Right lobe of liver (tissue), 4 donors: ENCODE measurements at regions not wholly inside any gene's neighbourhood (a gene's known extent, or its start where the extent isn't known, plus 50 kb on each side); places are given as distances from the start of the nearest gene placed in this dataset.

ENCODE experiments used
- POLR2A ChIP-seq: fragments of 450-650 bp; IDR thresholded peaks from one replicate; pipeline ENCODE4 v1.6.1; 2017; ENCODE audit warnings: antibody characterized with exemption, mild to moderate bottlenecking
- TF ChIP-seq, protein P1 (sequence below), 4 donors: fragments of 200-600 bp in 3 of 4; fragments of 450-650 bp in 1 of 4; IDR thresholded peaks; one replicate each; pipeline versions ENCODE4 v1.5.1 to v1.8.0; 2016 to 2022; ENCODE audit warnings: antibody characterized with exemption in 4 of 4, mild to moderate bottlenecking in 2 of 4
- donor health status: DM: no; HTN: no; CAD: no.
- donor health status: DM: no; HTN: no; CAD: no.
- donor health status: DM: no; HTN: yes; CAD: no.

DNA sequence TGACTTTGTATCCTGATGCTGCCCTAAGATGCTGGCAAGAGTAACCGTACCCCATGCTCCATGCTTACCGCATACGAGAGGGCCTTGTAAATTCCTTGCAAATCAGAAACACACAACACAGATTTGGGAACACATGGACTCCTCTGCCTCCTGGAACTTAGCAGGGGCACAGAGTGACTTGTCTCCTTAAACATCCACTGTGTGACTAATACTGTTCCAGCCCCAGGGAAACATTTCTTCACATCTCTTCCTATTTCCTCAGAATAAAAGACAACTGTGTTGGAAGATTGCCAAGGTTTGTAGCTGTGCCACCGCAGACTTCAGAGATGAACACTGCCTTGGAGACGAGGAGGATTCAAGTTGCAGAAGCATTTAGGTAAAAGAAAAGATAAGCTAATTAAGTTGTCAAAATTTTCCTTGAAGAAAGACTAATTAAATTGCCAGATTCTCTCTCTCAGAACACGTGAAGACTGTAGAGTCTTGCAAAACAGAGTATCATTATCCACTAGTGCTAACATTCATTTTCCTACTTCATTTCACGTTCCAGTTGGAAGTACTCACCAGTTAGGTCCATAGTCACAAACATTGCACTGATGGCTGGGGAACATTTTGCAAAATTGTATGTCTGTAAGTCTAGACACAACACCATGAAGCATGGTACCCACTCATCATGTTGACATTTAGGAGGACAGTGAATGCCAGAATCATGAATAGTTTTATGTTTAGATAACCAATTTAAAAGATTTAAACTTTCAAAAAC, 188.8 kb downstream of the TSN start:
- no peak for TF ChIP-seq POLR2A
- TF ChIP-seq, protein P1, sequence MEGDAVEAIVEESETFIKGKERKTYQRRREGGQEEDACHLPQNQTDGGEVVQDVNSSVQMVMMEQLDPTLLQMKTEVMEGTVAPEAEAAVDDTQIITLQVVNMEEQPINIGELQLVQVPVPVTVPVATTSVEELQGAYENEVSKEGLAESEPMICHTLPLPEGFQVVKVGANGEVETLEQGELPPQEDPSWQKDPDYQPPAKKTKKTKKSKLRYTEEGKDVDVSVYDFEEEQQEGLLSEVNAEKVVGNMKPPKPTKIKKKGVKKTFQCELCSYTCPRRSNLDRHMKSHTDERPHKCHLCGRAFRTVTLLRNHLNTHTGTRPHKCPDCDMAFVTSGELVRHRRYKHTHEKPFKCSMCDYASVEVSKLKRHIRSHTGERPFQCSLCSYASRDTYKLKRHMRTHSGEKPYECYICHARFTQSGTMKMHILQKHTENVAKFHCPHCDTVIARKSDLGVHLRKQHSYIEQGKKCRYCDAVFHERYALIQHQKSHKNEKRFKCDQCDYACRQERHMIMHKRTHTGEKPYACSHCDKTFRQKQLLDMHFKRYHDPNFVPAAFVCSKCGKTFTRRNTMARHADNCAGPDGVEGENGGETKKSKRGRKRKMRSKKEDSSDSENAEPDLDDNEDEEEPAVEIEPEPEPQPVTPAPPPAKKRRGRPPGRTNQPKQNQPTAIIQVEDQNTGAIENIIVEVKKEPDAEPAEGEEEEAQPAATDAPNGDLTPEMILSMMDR (IDR thresholded peaks at IDR 0.05): no peak
